SK-N-MC (cell line): ENCODE measurements at regions not wholly inside any gene's neighbourhood (a gene's known extent, or its start where the extent isn't known, plus 50 kb on each side); places are given as distances from the start of the nearest gene placed in this dataset.

Experiments
- DNase-seq: peaks from one replicate; pipeline ENCODE4 v3.0.0-alpha.2; 2011; ENCODE audit warnings: low read depth, low spot score
- H3K27ac ChIP-seq: fragments of 200-600 bp; sonication (generic); 2 replicates; pipeline ENCODE4 v1.5.1; 2016; ENCODE audit warnings: mixed run types
- H3K36me3 ChIP-seq: fragments of 200-600 bp; sonication (generic); 2 replicates; pipeline ENCODE4 v1.6.1; 2017; ENCODE audit warnings: antibody characterized with exemption, low read length, mixed read lengths; ENCODE audit not compliant: insufficient read depth
- H3K4me3 ChIP-seq: fragments of 200-600 bp; sonication (generic); 2 replicates; pipeline ENCODE4 v1.5.1; 2016
- H3K9ac ChIP-seq: fragments of 200-600 bp; sonication (generic); 2 replicates; pipeline ENCODE4 v1.8.0; 2017; ENCODE audit warnings: mixed run types, mixed read lengths; ENCODE audit not compliant: insufficient read length
- H3K9me3 ChIP-seq: fragments of 200-600 bp; sonication (generic); 2 replicates; pipeline ENCODE4 v1.6.1; 2017; ENCODE audit warnings: low read depth, mild to moderate bottlenecking, antibody characterized with exemption, low read length, moderate library complexity, mixed read lengths
- EZH2 ChIP-seq: fragments of 200-600 bp; sonication (generic); IDR thresholded peaks from one replicate; pipeline ENCODE4 v1.6.1; 2017; ENCODE audit warnings: antibody characterized with exemption
- FOXP2 ChIP-seq: optimal IDR thresholded peaks from 2 replicates; pipeline ENCODE3; 2011; ENCODE audit warnings: mild to moderate bottlenecking, moderate library complexity; ENCODE audit not compliant: insufficient read depth; ENCODE audit errors: extremely low read length, control extremely low read depth
- POLR2AphosphoS5 ChIP-seq: IDR thresholded peaks from 2 replicates; pipeline ENCODE4 v1.6.1; 2012; ENCODE audit warnings: mild to moderate bottlenecking, low read depth, low read length, borderline replicate concordance

DNA sequence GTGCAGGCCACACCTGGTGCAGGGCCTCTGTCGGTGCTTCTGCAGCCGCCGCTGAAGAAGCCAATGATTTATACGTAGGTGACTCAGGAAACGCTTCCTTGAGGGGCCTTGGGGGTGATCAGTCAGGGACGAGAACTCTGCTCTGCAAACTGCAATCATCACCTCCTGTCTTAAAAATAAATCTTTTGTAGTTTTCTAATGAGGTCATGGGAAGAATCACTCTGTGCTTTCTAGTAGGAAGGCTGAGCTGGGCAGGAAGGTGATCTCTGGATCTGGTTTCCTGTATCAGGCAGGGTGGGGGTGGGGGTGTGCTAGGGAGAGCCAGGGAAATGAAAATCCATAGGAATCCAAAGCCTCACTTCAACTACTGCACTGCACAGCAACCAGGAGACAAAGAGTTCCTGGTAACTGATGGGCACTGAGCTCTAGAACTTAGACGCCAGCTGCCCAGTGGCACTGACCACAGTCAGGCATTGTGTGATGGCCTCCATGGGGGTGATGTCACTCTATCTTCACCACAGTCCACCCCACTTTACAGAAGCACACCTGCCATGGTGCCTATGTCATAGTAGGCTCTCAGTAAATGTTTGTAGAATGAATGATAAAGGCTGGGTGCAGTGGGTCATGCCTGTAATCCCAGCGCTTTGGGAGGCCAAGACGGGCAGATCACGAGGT, 292.4 kb upstream of the PWP1 start:
- Histone ChIP-seq H3K9me3 (no peaks in the 10 kb centered on the region), H3K4me3 (no peak overlapping the region), H3K36me3 (no peaks in the 10 kb centered on the region), H3K9ac (no peak overlapping the region), H3K27ac (no peak overlapping the region)
- no peak for TF ChIP-seq POLR2AphosphoS5
- TF ChIP-seq FOXP2, result no peak
- no peak for TF ChIP-seq EZH2
- DNase-seq, result no peak

DNA sequence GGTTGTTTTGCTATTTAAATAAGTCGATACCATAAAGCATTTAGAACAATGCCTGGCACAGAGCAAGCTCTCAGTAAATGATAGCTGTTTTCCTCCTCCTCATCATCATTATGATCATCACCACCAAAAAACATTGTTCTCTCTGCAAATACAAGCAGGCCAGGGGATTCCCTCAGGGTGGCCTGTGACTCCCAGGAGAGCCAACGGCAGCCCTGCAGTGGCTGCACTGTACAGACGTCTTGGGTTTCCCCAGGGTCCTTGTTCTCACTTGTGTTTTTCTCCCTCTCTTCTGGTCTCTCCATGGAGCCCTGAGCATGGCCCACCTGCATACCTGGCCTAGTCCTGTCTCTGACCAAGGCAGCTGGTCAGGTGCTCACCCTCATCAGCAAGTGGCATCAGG, 290.9 kb upstream of the PWP1 start:
- TF ChIP-seq FOXP2 (no peak), POLR2AphosphoS5 (no peak), EZH2 (no peak)
- no peaks in the 10 kb centered on the region for H3K9me3 ChIP-seq
- DNase-seq, result no peak
- H3K27ac ChIP-seq, result no peak overlapping the region
- no peak overlapping the region for H3K4me3 ChIP-seq
- H3K9ac ChIP-seq, result no peak overlapping the region
- no peaks in the 10 kb centered on the region for H3K36me3 ChIP-seq

DNA sequence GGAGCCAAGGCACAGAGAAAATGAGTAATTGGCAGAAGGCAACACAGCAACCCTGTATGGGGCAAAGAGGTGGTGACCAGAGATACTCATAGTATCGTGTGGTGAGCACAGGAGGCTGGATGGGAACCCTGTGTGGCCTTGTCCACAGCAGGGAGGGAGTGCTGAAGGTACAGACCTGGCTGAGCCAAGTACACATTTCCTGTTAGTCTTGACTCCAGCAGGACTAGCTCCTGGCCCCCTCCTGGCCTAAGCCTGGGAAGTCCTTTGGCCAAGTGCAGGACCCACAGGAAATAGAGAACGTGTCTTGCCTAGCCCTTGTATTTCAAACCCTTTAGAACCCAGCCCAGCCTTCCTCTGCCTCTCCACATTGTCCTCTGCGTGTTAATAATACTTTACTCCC, 289.8 kb upstream of the PWP1 start:
- H3K9me3 ChIP-seq, result no peaks in the 10 kb centered on the region
- no peak for TF ChIP-seq EZH2
- TF ChIP-seq POLR2AphosphoS5, result no peak
- no peak for TF ChIP-seq FOXP2
- H3K27ac ChIP-seq, result no peak overlapping the region
- no peaks in the 10 kb centered on the region for H3K36me3 ChIP-seq
- no peak overlapping the region for H3K4me3 ChIP-seq
- no peak overlapping the region for H3K9ac ChIP-seq
- DNase-seq, result no peak

DNA sequence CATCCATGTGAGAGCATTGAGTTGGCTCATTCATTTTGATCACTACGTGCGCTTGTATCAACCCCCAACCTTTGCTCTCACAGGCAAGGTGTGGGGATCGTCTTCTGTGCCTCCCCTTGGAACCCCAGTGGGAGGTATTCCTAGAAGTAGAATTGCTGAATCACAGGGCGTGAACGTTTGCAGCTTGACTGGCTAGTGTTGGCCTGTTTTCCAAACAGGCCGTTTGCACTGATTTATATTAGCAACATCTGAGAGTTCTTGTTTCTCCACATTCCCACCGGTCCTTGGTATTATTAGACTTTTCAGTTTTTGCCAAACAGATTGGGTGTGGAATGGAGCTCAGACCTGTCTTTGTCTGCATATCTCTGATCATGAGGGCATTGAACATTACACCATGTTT, 288.6 kb upstream of the PWP1 start:
- TF ChIP-seq POLR2AphosphoS5 (no peak), FOXP2 (no peak), EZH2 (no peak)
- H3K4me3 ChIP-seq, result no peak overlapping the region
- no peak overlapping the region for H3K27ac ChIP-seq

DNA sequence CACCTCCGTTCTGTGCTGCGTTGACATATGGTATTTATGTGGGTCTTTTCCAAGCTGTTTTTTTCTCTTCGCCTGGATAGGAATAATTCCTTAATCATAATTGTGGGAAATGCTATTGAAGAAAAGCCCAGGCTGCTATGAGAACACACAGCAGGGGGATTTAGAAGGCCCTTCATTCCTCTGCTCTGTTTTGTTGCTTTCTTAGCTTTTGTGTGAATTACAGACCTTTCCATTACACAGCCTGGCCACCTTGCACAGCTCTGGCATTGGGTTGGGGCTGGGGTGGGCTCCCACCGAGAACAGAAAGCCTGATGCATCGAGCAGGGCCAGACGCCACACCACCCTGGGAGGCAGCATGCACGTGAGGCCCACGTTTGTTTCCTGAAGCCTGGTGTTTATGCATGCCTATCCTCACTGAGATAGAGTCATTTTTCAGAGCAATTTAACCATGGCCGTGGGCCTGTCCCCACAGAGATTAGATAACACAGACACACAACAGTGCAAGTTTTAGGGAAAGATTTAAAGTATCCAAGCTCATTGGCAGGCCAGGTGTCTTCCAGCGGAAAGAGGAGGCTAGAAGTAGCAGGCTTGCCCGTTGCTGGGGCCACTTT, 287.6 kb upstream of the PWP1 start:
- TF ChIP-seq POLR2AphosphoS5, result no peak
- TF ChIP-seq FOXP2, result no peak
- TF ChIP-seq EZH2, result no peak
- no peaks in the 10 kb centered on the region for H3K36me3 ChIP-seq
- no peak for DNase-seq
- H3K9me3 ChIP-seq, result no peaks in the 10 kb centered on the region
- no peak overlapping the region for H3K4me3 ChIP-seq
- no peak overlapping the region for H3K27ac ChIP-seq
- H3K9ac ChIP-seq, result no peak overlapping the region

More for the DNA sequence above, 288.6 kb upstream of the PWP1 start:
- DNase-seq, result no peak
- no peak overlapping the region for H3K9ac ChIP-seq
- no peaks in the 10 kb centered on the region for H3K9me3 ChIP-seq
- H3K36me3 ChIP-seq, result no peaks in the 10 kb centered on the region

DNA sequence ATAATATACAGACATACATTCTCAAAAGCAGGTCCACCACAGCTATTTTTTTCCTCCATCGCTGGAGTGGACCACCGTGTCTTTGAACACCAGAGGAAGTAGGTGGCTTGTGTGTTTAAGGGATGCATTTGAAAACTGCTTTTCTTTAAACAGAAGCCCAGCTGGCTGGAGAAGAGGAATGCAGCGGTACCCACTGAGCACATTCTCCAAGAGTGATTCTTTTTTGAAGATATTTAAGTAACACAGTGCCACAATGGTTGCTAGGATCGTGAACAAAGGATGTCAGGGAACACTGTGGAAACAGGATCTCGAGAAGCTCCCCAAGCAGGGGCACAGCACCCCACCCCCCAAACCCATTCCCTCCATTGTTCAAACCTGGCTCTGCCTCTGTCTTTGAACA, 286.6 kb upstream of the PWP1 start:
- H3K9ac ChIP-seq, result no peak overlapping the region
- H3K36me3 ChIP-seq, result no peaks in the 10 kb centered on the region
- TF ChIP-seq FOXP2 (no peak), POLR2AphosphoS5 (no peak), EZH2 (no peak)
- no peaks in the 10 kb centered on the region for H3K9me3 ChIP-seq
- no peak for DNase-seq
- no peak overlapping the region for H3K27ac ChIP-seq
- no peak overlapping the region for H3K4me3 ChIP-seq

- Histone ChIP-seq H3K9me3 (no peaks in the 10 kb centered on the region), H3K36me3 (no peaks in the 10 kb centered on the region), H3K9ac (no peak overlapping the region), H3K27ac (no peak overlapping the region), H3K4me3 (no peak overlapping the region)
- no peak for DNase-seq
- no peak for TF ChIP-seq FOXP2
- TF ChIP-seq EZH2, result no peak
Measured at GRCh38 chr12:107400686-107401447, 284.7 kb upstream of the PWP1 start.

DNA sequence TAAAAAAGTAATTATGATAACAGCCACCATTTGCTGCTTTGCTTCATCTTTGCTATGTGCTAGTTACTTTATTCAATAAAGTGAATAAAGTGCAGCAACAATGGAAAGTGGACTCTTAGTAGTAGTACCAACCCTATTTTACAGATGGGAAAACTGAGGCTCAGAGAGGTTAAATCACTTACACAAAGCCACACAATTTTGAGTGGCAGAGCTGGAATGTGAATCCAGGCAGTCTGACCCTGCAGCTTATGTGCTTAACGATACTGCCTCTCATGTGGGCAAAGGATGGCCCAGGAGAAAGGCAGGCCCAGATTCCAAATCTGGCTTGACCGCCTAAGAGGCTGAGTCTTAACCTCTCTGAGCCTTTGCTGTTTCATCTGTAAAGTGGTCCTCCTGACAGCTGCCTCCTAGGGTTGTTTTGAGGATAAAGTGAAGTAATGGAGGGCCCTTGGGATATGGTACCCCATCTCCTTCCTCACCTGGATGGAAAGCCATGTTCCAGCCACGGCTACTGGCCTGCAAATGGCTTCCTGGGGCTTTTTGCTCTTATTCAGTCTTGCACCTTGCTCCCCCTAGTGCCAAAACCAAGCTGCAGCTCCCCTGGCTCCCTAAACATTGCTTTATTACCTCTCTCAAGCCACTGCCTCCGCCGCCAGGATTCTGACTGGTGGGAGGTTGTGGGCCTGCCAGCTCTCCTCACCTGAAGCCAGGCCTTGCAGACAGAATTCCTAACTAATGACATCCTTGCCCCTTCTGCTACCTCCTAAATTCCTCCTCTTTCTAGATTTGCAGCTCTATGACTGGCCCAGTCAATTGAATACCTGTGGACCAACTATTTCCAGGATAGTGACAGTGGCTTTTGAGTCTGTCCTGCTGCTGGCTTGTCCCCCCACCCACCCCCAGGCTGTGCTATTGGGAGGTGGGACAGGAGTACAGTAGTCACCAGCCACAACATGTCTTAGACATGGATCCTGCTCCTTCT, 283.3 kb upstream of the PWP1 start:
- Histone ChIP-seq H3K9ac (no peak overlapping the region), H3K4me3 (no peak overlapping the region), H3K36me3 (no peaks in the 10 kb centered on the region), H3K9me3 (no peaks in the 10 kb centered on the region), H3K27ac (no peak overlapping the region)
- TF ChIP-seq FOXP2 (no peak), EZH2 (no peak), POLR2AphosphoS5 (no peak)
- DNase-seq, result no peak
